Activated CD8-positive, alpha-beta memory T cell treated with anti-CD3 and anti-CD28 coated beads for 36 hours (primary cell): ENCODE measurements at regions not wholly inside any gene's neighbourhood (a gene's known extent, or its start where the extent isn't known, plus 50 kb on each side); places are given as distances from the start of the nearest gene placed in this dataset.

ENCODE experiments used
- CTCF ChIA-PET: fragments of 350-600 bp; sonication (Branson Sonifier 250); formaldehyde crosslinking; loops from one replicate; lab custom pipeline; 2021; ENCODE audit warnings: antibody characterized with exemption; lab: Charles Lee
- POLR2A ChIA-PET: fragments of 350-600 bp; sonication (Branson Sonifier 250); formaldehyde crosslinking; loops from one replicate; lab custom pipeline; 2021; ENCODE audit warnings: antibody characterized with exemption; lab: Charles Lee

- ChIA-PET CTCF (no interaction called here), POLR2A (no interaction called here)
Observed at GRCh38 chr20:51204051-51204715, 181.3 kb upstream of the KCNG1 start.

- CTCF ChIA-PET = no interaction called here
- POLR2A ChIA-PET = no interaction called here
Observed at GRCh38 chr20:51202304-51202703, 179.4 kb upstream of the KCNG1 start.

- ChIA-PET CTCF (no interaction called here), POLR2A (no interaction called here)
Observed at GRCh38 chr20:51199920-51200319, 177.0 kb upstream of the KCNG1 start.

GRCh38 chr20:51198876-51199523 lies 176.1 kb upstream of the KCNG1 start:
- POLR2A ChIA-PET = no interaction called here
- CTCF ChIA-PET = no interaction called here

- POLR2A ChIA-PET = no interaction called here
- CTCF ChIA-PET = no interaction called here
Observed at GRCh38 chr20:51198238-51198637, 175.3 kb upstream of the KCNG1 start.

- ChIA-PET POLR2A (no interaction called here), CTCF (interaction anchor here (0.6 kb wide), 1 partner anchor 882 kb away, joined by 3 read pairs; no protein-coding TSS in a partner anchor)
Observed at GRCh38 chr20:51196991-51197651, 174.2 kb upstream of the KCNG1 start.

- CTCF ChIA-PET = no interaction called here
- POLR2A ChIA-PET = no interaction called here
Observed at GRCh38 chr20:51195990-51196389, 173.1 kb upstream of the KCNG1 start.

GRCh38 chr20:51195419-51195901 lies 172.6 kb upstream of the KCNG1 start:
- CTCF ChIA-PET = no interaction called here

GRCh38 chr20:51193066-51193772 lies 170.3 kb upstream of the KCNG1 start:
- POLR2A ChIA-PET = no interaction called here
- CTCF ChIA-PET = no interaction called here

More at GRCh38 chr20:51195419-51195901, 172.6 kb upstream of the KCNG1 start:
- POLR2A ChIA-PET = no interaction called here

- ChIA-PET POLR2A (no interaction called here), CTCF (no interaction called here)
Observed at GRCh38 chr20:51190783-51191180, 167.9 kb upstream of the KCNG1 start.

GRCh38 chr20:51189814-51190782 lies 167.2 kb upstream of the KCNG1 start:
- ChIA-PET POLR2A (no interaction called here), CTCF (no interaction called here)

- ChIA-PET POLR2A (no interaction called here), CTCF (no interaction called here)
Observed at GRCh38 chr20:51188941-51189340, 166.0 kb upstream of the KCNG1 start.

GRCh38 chr20:51187261-51187660 lies 164.4 kb upstream of the KCNG1 start:
- ChIA-PET CTCF (no interaction called here), POLR2A (no interaction called here)

- ChIA-PET POLR2A (no interaction called here), CTCF (no interaction called here)
Observed at GRCh38 chr20:51185861-51186260, 163.0 kb upstream of the KCNG1 start.

- POLR2A ChIA-PET = no interaction called here
- CTCF ChIA-PET = no interaction called here
Observed at GRCh38 chr20:51185277-51185676, 162.4 kb upstream of the KCNG1 start.

GRCh38 chr20:51184289-51184688 lies 161.4 kb upstream of the KCNG1 start:
- CTCF ChIA-PET = no interaction called here
- POLR2A ChIA-PET = no interaction called here

GRCh38 chr20:51183451-51183850 lies 160.5 kb upstream of the KCNG1 start:
- ChIA-PET POLR2A (no interaction called here), CTCF (no interaction called here)

GRCh38 chr20:51182571-51182970 lies 159.7 kb upstream of the KCNG1 start:
- ChIA-PET CTCF (no interaction called here), POLR2A (no interaction called here)

GRCh38 chr20:51178153-51178552 lies 155.2 kb upstream of the KCNG1 start:
- ChIA-PET POLR2A (no interaction called here), CTCF (no interaction called here)
